HEK293 (cell line): ENCODE measurements at regions not wholly inside any gene's neighbourhood (a gene's known extent, or its start where the extent isn't known, plus 50 kb on each side); places are given as distances from the start of the nearest gene placed in this dataset.

Source experiments
- CTCF ChIA-PET: fragments of 350-600 bp; formaldehyde crosslinking; extraction: SDS; loops from one replicate; lab custom pipeline; 2021; ENCODE audit warnings: antibody characterized with exemption; lab: Yijun Ruan, JAX
- POLR2A ChIA-PET: fragments of 300-600 bp; formaldehyde crosslinking; extraction: SDS; loops from one replicate; lab custom pipeline; 2020; ENCODE audit warnings: antibody characterized with exemption, inconsistent platforms; lab: Yijun Ruan, JAX
- H3K27ac ChIP-seq: fragments of 200-500 bp; sonication (Bioruptor generic); 2 replicates; pipeline ENCODE4 v1.5.1; 2014; ENCODE audit warnings: low read depth, low read length, control low read depth, inconsistent platforms; ENCODE audit errors: extremely low read depth
- H3K36me3 ChIP-seq, 2 experiments: fragments of 200-500 bp in 1 of 2; sonication (Bioruptor generic) in 1 of 2; 1 replicate in 1 of 2; 2 replicates in 1 of 2; pipeline ENCODE4 v1.5.1; 2014 to 2017; ENCODE audit warnings: inconsistent platforms in 2 of 2, low read length in 2 of 2; ENCODE audit not compliant: control insufficient read depth in 2 of 2, insufficient read depth in 1 of 2
- H3K4me1 ChIP-seq: fragments of 200-500 bp; sonication (Bioruptor generic); 2 replicates; pipeline ENCODE4 v1.5.1; 2014; ENCODE audit warnings: mild to moderate bottlenecking, low read length, inconsistent platforms; ENCODE audit not compliant: control insufficient read depth, insufficient read depth
- H3K4me3 ChIP-seq: 2 replicates; pipeline ENCODE4 v1.5.1; 2011; ENCODE audit warnings: low read depth, mild to moderate bottlenecking, control low read depth, low read length, moderate library complexity
- H3K9me3 ChIP-seq: fragments of 200-500 bp; sonication (Bioruptor generic); 2 replicates; pipeline ENCODE4 v1.5.1; 2014; ENCODE audit warnings: low read depth, low read length, inconsistent platforms; ENCODE audit not compliant: control insufficient read depth, insufficient read depth
- ATF2 ChIP-seq: fragments of 450-650 bp; formaldehyde crosslinking; IDR thresholded peaks from 2 replicates; pipeline ENCODE4 v1.5.1; 2016; ENCODE audit warnings: missing biosample characterization, missing genetic modification characterization, low read depth
- GFI1B ChIP-seq: fragments of 450-650 bp; formaldehyde crosslinking; IDR thresholded peaks from 2 replicates; pipeline ENCODE4 v1.5.1; 2016; ENCODE audit warnings: missing biosample characterization, missing genetic modification characterization
- INSM2 ChIP-seq: fragments of 450-650 bp; formaldehyde crosslinking; IDR thresholded peaks from 2 replicates; pipeline ENCODE4 v1.5.1; 2016; ENCODE audit warnings: missing biosample characterization, missing genetic modification characterization
- SETDB1 ChIP-seq: IDR thresholded peaks from one replicate; pipeline ENCODE4 v1.6.1; 2017; ENCODE audit warnings: mild to moderate bottlenecking, low read length, moderate library complexity, mixed read lengths; ENCODE audit not compliant: insufficient read length
- SP2 ChIP-seq: fragments of 450-650 bp; formaldehyde crosslinking; IDR thresholded peaks from 2 replicates; pipeline ENCODE4 v1.5.1; 2016; ENCODE audit warnings: missing biosample characterization, missing genetic modification characterization
- ZBTB11 ChIP-seq: fragments of 450-650 bp; formaldehyde crosslinking; conservative IDR thresholded peaks from 2 replicates; pipeline ENCODE4 v1.5.1; 2016; ENCODE audit warnings: low read depth, missing biosample characterization, missing genetic modification characterization
- ZIC2 ChIP-seq: fragments of 450-650 bp; formaldehyde crosslinking; IDR thresholded peaks from 2 replicates; pipeline ENCODE4 v1.5.1; 2016; ENCODE audit warnings: missing biosample characterization, missing genetic modification characterization
- ZNF112 ChIP-seq: fragments of 450-650 bp; formaldehyde crosslinking; IDR thresholded peaks from 2 replicates; pipeline ENCODE4 v1.5.0; 2017; ENCODE audit warnings: missing biosample characterization, missing genetic modification characterization
- ZNF292 ChIP-seq: fragments of 450-650 bp; formaldehyde crosslinking; IDR thresholded peaks from 2 replicates; pipeline ENCODE4 v1.5.1; 2016; ENCODE audit warnings: low read depth, missing biosample characterization, missing genetic modification characterization, borderline replicate concordance
- ZNF426 ChIP-seq: fragments of 450-650 bp; formaldehyde crosslinking; IDR thresholded peaks from 2 replicates; pipeline ENCODE4 v1.5.1; 2017; ENCODE audit warnings: missing biosample characterization, missing genetic modification characterization, mild to moderate bottlenecking, inconsistent platforms, moderate library complexity
- ZNF501 ChIP-seq: fragments of 450-650 bp; formaldehyde crosslinking; IDR thresholded peaks from 2 replicates; pipeline ENCODE4 v1.5.1; 2016; ENCODE audit warnings: missing biosample characterization, missing genetic modification characterization
- ZNF610 ChIP-seq: fragments of 450-650 bp; formaldehyde crosslinking; IDR thresholded peaks from 2 replicates; pipeline ENCODE4 v1.5.1; 2016; ENCODE audit warnings: missing biosample characterization, missing genetic modification characterization, borderline replicate concordance
- ZNF626 ChIP-seq: fragments of 450-650 bp; sonication (Bioruptor Pico); formaldehyde crosslinking; IDR thresholded peaks from 2 replicates; pipeline ENCODE4 v1.5.1; 2018; ENCODE audit warnings: missing biosample characterization, missing genetic modification characterization, inconsistent platforms
- ZNF654 ChIP-seq: fragments of 450-650 bp; formaldehyde crosslinking; IDR thresholded peaks from 2 replicates; pipeline ENCODE4 v1.5.1; 2016; ENCODE audit warnings: low read depth, missing biosample characterization, missing genetic modification characterization
- ZXDB ChIP-seq: fragments of 450-650 bp; formaldehyde crosslinking; IDR thresholded peaks from 2 replicates; pipeline ENCODE4 v1.5.1; 2016; ENCODE audit warnings: missing biosample characterization, missing genetic modification characterization

GRCh38 chr18:38948436-38948835 is 1382.8 kb upstream of the CELF4 start:
- H3K9me3 ChIP-seq, result no peaks in the 10 kb centered on the region
- no peaks in the 10 kb centered on the region for H3K4me1 ChIP-seq
- POLR2A ChIA-PET, result no interaction called here
- H3K36me3 ChIP-seq, result no peaks in the 10 kb centered on the region
- H3K27ac ChIP-seq, result no peak overlapping the region
- CTCF ChIA-PET, result no interaction called here
- TF ChIP-seq GFI1B (tag by site-specific recombination), result no peak
- TF ChIP-seq ZNF654 (tag by site-specific recombination), result no peak
- TF ChIP-seq ZNF112 (tag by site-specific recombination), result no peak
- TF ChIP-seq ZIC2 (tag by site-specific recombination), result no peak
- no peak for TF ChIP-seq ZNF426 (tag by site-specific recombination)
- no peak for TF ChIP-seq ZNF610
- TF ChIP-seq ZNF626 (tag by site-specific recombination), result no peak
- no peak for TF ChIP-seq ZXDB (tag by site-specific recombination)
- TF ChIP-seq ZBTB11 (tag by site-specific recombination), result no peak
- no peak for TF ChIP-seq ATF2
- TF ChIP-seq INSM2 (tag by site-specific recombination), result no peak
- no peak for TF ChIP-seq ZNF501
- TF ChIP-seq, all 188 proteins: peak for 0
- no peak overlapping the region for H3K4me3 ChIP-seq

- Histone ChIP-seq H3K4me1 (no peaks in the 10 kb centered on the region), H3K27ac (no peak overlapping the region), H3K36me3 (no peaks in the 10 kb centered on the region), H3K9me3 (no peaks in the 10 kb centered on the region), H3K4me3 (no peak overlapping the region)
- peak; percentile 52 for TF ChIP-seq SETDB1
- TF ChIP-seq ZNF292 (tag by site-specific recombination), result no peak
- no peak for TF ChIP-seq SP2 (tag by site-specific recombination)
- CTCF ChIA-PET, result no interaction called here
- POLR2A ChIA-PET, result no interaction called here
Measured at GRCh38 chr18:38944446-38945024, 1378.9 kb upstream of the CELF4 start.
